NCI-H1417 treated with DMSO at 0.1 percent for 48 hours (cell line): ENCODE measurements at regions not wholly inside any gene's neighbourhood (a gene's known extent, or its start where the extent isn't known, plus 50 kb on each side); places are given as distances from the start of the nearest gene placed in this dataset.

Source experiments
- DNase-seq: peaks from one replicate; lab custom pipeline; 2025; lab: John Stamatoyannopoulos, UW

DNA sequence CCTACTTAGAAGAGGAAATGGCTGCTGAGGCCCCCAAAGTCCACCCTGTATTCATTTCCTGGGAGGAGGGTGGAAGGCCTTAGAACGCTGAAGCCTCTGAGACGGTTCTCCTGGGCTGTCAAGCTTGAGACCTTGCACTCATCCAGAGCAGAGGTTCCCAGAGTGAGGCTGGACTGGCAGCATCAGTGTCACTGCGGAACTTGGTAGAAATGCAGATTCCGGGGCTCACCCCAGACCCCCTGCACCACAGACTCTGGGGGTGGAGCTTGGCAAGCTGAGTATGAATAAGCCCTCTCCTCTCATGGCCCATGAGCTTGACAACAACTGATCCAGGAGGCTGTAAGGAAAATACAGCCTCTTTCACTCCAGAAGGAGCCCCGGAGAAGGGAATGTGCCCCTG is 218.3 kb downstream of the IRF8 start:
- DNase-seq: no peak

DNA sequence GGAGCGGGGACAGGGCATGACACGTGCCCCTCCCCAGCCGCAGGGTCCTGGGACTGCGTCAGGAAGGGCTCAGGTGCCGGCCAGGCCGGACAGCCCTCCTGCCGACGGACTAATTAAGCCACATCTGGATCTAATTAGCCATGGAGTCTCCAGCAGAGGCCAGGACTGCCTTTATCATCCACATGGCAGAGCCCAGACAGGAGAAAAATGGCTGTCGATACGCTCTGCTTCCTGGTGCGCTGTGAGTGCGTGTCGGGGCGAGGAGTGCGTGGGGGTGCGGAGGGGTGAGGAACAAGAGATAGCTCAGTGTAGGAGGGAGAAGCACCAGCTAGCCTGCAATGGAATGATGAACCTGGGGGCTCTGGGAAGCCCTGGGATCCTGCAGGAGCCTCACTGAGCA is 218.8 kb downstream of the IRF8 start:
- DNase-seq: no peak

DNA sequence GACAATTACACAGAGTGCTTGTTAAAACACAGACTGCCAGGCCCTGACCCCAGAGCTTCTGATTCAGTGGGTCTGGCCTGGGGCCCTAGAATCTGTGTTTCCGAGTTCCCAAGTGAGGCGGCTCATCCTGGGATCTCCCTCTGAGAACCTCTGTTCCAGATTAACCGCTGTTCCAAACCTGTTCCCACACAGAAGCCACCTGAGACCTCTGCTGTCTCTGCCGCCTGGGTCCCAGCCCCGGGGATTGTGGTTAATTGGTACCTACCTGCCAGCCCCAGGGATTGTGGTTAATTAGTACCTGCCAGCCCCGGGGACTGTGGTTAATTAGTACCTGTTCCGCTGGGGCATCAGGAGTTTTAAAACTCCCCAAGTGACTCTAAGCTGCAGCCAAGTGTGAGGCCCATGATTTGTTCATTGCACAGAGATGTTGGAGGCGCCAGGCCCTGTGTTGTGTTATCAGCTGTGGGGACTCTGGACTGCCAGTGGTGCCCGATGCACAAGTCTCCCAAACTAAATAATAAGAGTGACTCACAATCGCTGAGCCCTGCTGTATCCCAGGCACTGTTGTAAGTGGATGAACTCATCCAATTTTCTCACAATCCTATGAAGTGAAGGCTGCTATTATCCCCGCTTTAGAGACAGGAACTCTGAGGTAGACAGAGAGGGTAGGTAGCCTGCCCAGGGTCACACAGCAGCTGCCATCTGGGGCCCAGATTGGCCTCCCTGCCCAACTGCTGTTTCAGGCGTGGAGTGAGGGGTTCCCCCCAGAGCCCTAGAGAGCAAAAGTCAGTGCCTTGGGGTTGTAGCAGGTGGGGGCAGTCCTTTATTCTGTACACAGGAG is 219.7 kb downstream of the IRF8 start:
- DNase-seq: no peak

DNA sequence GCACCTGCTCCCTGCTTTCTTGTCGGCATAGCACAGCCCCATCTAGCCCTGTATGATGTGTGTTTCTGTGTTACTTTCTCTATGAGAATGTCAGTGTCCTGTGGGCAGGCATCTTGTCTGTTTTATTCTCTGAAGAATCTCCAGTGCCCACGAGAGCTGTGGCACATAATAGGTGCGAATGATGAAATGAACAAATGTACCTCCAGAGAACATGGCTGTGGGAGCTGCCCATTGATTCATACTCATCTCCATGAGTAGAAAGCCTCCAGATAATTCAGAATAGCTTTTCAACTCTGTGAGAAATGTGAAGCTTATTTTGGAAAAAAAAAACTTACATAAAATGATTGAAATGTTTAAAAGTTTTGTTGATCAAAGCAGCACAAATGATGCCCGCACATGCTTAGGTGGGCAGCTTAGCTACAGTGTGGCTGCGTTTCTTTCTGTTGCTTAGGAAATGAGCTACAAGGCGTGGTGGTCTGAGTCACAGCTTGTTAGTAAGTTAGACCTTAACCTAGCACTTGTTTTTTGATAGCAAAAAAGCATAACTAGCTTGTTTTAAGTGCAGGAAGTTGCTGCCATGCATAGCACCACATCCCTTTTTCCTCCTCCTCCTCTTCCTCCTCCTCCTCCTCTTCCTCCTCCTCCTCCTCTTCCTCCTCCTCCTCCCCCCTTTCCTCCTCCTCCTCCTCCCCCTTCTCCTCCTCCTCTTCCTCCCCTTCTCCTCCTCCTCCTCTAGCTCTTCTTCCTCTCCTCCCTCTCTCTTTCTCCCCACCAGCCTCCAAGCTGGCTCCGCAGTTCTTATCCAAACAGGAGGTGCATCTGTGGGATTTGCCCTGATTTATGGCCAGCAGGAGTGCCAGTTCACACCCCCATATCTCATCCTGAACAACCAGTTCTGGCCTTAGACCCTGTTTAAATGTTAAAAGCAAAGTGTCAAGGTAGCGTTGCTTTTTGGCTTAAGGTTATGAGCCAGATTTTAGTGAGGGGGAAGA is 221.5 kb downstream of the IRF8 start:
- DNase-seq: no peak

DNA sequence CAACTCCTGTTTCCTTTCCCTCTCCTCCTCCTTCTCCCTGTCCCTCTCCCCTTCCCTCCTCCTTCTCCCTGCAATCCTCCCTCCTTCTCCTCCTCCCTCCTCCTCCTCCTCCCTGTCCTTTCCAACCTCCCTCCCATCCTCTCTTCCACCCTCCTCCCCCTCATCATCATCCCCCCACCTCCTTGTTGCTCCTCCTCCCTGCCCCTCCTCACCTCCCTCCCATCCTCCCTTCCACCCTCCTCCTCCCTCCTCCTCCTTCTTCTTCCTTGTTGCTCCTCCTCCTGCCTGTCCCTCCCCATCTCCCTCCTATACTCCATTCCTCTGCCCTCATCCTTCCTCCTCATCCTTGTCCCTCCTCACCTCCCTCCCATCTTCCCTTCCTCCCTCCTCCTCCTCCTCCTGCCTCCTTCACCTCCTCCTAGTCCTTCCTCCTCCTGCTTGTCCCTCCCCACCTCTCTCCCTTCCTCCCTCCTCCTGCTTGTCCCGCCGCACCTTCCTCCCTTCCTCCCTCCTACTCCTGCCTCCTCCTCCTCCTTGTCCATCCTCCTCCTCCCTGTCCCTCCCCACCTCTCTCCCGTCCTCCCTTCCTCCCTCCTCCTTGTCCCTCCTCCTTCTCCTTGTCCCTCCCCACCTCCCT is 222.5 kb downstream of the IRF8 start:
- DNase-seq: no peak

DNA sequence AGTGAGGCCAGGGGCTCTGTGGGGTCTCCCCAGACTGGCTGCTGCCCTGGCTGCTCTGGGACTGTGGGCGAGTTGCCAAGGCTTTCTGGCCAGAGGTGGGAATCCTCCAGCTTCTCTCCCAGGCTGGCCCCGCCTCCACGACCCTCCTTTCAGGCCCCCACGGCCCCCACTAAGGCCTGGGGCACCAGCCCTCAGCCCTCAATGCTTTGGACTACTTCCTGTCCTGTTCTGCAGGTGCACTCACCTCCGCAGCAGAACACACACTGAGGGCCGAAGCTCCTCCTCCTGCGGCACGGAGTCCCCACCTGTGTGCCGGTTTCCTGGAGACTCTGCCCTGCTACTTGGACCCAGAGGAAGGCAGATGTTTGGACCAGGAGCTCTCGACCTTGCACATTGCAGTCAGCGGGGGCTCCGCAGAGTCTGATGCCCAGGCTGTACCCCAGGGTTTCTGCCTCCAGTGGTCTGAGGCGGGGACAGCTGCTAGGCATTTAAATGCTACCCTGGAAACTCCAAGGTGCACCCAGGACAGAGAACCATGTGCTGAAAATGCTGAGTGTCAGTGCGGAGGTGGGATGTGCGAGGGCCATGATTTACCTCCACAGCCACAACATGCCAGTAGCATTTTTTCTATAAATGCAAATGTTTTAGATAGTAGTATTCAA is 223.8 kb downstream of the IRF8 start:
- DNase-seq: no peak

DNA sequence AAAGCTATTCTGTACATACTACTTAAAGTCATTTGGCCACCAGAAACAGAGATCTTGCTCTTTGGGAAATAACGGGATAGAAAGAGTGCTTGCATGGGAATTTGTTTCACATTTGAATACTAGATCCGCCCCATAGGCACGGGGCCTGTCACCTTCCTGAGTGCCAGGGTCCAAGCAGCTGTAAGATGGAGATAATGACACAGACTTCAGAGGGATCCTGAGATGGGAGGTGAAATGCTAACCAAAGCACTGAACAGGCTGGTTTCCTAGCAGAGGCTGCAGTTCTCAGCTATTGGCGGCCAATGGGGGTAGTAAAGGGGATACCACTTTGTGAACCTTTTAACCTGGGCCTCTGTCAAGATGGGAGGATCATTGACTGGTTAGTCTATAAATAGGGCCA is 225.4 kb downstream of the IRF8 start:
- DNase-seq: no peak

DNA sequence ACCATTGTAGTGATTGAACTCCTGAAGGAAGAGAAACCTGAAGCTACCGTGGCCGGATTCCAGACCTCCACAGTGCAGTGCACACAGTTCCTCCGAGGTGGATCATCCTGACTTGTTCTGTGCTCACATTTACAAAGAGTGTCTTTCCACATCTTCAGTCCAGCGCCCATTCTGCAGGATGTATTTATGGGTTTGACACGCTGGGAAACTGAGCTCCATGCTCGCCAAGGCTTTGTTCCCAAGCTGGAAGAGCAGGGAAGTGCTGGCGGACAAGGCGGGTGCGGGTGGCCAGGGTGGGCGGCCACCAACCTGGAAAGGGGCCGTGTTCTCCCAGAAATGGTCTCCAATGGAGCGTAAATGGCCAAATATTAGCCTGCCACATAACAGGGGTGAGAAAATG is 227.9 kb downstream of the IRF8 start:
- DNase-seq: no peak

DNA sequence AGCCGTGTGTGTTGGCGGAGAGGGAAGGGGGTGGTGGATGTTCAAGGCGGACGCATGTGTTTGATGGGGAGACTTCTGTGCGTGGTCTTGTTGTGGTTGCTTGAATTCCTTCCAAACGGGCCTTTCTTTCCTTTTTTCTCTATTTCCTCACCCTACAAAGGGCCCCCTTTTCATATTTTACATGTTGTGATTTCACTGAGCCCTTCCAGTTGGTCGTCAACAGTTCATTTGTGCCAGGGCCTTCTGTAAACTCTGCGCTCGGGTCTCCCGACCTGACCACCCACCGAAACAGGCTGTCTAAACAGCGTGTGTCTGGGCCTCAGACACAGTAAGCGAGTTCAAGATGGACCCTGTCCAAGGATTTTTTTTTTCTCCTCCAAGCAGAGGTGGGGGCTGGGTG is 228.4 kb downstream of the IRF8 start:
- DNase-seq: no peak

DNA sequence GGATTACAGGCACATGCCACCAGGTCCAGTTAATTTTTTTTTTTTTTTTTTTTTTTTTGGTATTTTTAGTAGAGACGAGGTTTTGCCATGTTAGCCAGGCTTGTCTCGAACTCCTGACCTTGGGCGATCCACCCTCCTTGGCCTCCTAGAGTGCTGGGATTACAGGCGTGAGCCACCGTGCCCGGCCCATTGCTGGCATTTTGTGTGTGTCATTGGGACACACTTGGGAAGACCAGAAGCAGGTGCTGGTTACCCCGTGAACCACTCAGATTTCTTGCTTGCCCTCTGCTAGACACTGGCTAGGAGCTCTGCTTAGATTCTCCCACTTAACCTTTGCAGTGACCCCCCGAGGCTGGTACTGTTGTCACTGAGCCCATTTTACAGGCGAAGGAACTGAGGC is 229.3 kb downstream of the IRF8 start:
- DNase-seq: no peak

DNA sequence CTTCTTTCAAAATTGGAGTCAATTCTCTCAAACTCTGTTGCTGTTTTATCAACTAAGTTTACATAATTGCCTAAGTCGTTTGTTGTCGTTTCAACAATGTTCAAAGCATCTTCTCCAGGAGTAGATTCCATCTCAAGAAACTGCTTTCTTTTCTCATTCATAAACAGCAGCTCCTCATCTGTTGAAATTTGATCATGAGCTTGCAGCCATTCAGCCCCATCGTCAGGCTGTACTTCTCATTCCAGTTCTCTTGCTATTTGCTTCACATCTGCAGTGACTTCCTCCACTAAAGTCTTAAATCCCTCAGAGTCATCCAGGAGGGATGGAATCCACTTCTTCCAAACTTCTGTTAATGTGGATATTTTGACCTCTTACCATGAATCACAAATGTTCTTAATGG is 230.6 kb downstream of the IRF8 start:
- DNase-seq: no peak

DNA sequence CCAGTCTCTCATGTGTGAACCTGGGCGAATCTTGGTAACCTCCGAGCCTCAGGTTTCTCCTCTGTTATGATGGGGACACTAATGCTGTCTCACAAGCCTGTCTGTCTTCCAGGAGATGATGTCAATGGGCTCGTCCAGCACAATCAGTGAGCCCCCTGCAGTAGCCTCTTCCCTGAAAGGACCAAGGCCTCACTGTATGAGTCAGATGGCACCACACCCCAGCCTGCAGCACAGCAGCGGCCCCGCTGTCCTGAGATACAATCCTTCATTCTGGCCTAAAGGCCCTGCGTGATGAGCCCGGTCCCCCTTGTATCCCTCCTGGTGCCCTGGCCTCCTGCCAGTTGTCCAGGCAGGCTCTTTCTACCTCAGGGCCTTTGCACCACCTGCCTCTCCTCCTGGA is 234.4 kb downstream of the IRF8 start:
- no peak for DNase-seq

DNA sequence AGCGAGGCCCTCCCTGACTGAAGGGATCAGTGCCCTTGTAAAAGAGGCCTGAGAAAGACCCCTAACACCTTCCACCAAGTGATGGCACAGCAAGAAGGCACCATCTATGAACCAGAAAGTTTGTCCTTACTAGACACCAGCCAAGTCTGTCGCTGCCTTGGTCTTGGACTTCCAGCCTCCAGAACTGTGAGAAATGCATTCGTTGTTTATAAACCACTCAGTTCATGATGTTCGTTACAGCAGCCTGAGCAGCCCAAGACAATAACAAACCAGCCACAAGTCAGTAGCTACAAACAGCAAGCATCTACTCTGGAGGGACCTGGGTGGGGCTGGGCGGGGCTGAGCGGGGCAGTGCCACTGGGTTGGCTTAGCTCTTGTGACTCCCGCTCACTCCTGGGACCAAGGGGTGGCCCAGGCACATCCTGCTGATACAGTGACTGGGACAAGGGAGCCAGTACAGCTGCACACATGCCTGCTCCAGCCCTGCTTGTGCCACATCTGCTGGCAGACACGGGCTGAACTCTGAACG is 234.9 kb downstream of the IRF8 start:
- no peak for DNase-seq

DNA sequence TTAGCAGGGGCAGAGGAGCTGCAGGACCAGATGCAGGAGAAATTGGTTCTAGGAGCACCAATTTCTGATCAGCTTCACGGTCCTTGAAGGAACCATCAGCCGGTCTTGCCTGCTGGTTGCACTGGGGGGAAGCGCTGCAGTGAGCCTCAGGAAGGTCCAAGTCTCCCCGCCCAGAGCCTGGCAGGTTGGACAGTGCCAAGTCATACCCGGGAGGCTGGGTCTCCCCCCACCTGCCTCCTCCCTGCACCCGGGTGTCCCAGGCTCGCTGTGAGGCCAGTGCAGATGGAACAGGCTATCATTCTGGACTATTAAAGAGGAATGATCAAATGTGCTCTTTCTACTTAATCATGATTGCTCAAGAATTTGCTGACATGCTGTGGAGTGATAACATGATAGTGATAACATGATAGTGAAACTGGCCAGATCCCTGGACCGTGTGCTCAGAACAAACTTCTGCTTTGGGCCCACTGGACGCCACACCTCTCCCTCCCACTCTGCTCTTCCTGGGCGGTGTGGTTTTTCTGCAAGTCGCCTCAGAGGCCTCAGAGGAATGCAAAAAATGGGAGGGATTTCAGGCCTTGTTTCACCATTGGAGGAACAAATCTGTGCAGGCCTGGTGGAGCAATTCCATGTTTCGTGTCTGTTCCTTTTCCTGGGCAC is 236.0 kb downstream of the IRF8 start:
- no peak for DNase-seq

DNA sequence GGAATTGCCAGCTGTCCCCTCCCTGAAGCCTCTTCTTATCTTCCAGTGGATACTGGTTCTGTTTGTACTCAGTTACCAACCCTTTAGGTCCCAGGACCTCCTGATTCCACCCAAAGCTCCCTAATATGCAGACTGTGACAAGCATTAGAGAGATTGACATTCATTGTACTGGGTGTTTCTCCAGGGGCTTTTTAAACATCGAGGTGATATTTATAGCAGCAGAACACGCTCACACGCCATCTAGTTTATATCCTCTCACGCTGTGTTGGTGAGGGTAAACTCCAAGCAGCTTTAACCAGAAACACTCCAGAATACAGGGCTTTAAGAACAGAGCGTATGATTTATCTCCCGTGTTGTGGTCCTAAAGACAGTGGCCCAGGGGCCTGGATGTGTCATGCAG is 238.4 kb downstream of the IRF8 start:
- DNase-seq: no peak

DNA sequence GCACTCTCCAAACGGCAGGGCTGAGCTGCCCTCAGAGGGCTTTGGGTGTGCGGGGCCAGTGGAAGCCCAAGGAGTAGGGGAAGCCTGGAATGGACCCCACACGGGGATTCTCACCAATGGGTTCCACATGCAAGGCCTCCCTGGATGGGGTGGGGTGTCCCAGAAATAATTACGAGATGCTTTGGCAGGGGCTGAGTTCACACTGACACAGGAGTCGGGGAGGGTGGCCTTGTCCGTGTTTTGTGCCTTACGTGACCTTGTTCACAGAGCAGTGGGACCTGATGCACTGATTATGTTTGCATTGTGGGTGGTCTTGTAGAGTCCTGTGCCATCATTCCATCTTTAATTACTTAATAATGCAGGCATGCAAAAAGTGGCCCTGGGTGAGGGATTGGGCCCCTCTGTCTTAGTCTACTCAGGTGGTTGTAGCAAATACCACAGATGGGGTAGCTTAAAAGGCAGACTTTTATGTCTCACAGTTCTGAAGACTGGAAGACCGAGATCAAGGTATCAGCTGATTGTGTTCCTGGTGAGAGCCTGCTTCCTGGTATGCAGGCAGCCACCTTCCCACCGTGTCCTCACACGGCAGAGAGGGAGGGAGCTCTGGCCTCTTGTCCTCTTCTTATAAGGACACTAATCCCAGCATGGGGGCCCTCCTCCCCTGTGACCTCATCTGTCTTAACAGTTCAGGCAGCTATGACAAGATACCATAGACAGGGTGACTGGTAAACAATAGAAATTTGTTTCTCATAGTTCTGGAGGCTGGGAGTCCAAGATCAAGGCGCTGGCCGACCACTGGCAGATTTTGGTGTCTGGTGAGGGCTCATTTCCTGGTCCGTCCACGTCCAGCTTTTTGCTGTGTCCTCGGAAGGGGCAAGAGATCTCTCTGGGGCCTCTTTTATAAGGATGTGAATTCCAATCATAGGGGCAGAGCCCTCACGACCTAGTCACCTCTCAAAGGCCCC is 239.4 kb downstream of the IRF8 start:
- DNase-seq: no peak

DNA sequence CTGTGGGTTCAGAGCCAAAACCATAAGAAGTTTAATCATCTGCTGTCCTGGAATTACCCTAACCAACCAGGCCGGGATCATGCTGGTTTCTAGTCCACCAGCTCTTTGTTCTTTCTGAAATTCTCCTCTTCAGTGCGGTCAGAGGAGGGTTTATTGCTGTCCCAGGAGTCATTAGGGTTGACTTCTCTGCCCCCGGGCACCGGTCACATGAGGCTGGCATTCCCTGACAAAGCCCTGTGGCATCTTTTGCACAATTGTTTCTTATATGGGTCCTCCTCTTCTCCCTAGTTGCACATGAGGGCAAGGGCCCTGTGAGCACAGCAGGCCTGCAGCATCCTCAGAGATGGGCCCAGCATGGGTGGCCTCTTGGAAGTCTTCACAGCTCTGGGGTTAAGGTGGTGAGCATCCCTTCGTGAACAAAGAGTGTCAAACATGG is 243.9 kb downstream of the IRF8 start:
- no peak for DNase-seq

DNA sequence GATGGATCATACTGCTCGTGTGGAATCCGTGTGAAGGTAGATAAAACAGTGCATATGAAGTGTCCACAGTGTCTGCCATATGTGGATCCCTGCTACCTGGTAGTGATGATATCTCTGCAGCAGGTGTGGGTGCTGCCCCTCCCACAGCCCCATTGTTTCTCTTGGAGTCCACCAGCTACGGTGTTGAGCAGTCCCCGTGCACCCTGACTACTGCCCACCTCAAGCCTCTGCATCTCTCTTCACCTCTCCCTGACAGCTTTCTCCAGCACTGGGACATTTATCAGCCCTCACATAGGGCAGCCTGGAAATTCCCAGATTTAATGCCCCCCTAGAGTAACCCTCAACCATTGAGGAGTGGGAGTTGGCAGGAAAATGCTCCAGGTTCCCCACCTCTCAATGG is 244.7 kb downstream of the IRF8 start:
- no peak for DNase-seq

DNA sequence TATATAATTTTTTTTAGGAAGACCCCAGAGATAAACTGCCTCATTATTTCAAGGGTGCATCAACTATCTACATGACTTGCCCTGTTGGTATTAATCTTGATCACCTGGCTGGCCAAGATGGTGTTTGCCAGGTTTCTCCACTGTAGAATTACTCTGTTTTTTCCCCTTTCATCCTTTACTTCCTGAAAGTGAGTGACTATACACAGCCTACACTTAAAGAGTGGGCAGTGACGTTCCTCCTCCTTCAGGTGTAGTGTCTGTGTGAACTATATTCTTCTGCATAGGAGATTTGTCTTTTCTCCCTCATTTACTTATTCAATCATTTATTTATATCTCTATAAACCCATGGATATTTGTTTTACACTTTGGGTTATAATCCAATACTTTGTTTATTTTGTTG is 246.7 kb downstream of the IRF8 start:
- no peak for DNase-seq

DNA sequence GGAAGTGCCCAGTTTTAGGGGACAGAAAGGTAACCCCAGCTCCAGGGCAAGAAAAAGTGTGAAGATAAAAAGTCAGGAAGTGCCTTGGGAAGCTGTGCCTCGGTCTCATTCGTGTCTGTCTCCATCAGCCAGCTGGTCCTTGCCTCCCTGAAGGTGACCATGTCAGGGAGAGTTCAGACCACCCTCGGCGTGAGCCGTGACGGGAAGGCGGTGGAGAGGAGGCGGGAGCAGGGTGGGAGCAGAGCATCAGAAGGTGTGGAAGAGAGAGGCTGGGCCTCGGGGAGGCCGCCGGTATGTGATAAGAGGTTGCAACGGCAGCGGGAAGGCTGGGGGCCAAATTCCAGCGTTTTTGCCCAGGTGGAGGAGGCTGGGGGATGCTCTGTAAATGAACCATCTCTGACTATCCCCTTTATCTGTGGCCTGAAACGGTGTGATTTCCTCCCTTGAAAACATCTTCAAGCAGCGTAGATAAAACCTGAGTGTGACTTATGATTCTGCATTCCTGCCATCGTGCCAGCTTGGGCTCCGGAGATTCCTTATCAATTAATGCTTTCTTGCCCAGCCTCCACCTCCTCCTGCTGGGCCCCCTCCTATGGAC is 251.8 kb downstream of the IRF8 start:
- DNase-seq: no peak
